ENCODE measurements at regions not wholly inside any gene's neighbourhood (a gene's known extent, or its start where the extent isn't known, plus 50 kb on each side); places are given as distances from the start of the nearest gene placed in this dataset.

- intact Hi-C loops (cut with DNase I; ENCODE audit: low total_unique reads) = no loop called here
- Histone ChIP-seq H3K4me3 (no peak overlapping the region), H3K27me3 (no peaks in the 10 kb centered on the region), H3K27ac (no peak overlapping the region), H3K4me1 (no peaks in the 10 kb centered on the region), H3K36me3 (no peaks in the 10 kb centered on the region), H3K9me3 (peaks cover 0 to 38% (median 15%) of the 10 kb centered on the region in 4 donors)
- no peak for DNase-seq
- WGBS, 5 donors = 65 to 79% (median 69%) methylated on average over 5 of the region's 5 CpGs
- TF ChIP-seq POLR2A (IDR thresholded peaks at IDR 0.05) = no peak
- no peak for TF ChIP-seq POLR2AphosphoS5 (IDR thresholded peaks at IDR 0.05)
Measured at GRCh38 chr7:152970481-152970880, 210.9 kb downstream of the ACTR3B start.

- Histone ChIP-seq H3K27ac (no peak overlapping the region), H3K36me3 (no peaks in the 10 kb centered on the region), H3K9me3 (peaks cover 0 to 20% (median 9%) of the 10 kb centered on the region in 4 donors), H3K4me1 (no peaks in the 10 kb centered on the region), H3K27me3 (no peaks in the 10 kb centered on the region), H3K4me3 (no peak overlapping the region)
- intact Hi-C loops (cut with DNase I; ENCODE audit: low total_unique reads) = no loop called here
- no peak for DNase-seq
- TF ChIP-seq, protein P1, sequence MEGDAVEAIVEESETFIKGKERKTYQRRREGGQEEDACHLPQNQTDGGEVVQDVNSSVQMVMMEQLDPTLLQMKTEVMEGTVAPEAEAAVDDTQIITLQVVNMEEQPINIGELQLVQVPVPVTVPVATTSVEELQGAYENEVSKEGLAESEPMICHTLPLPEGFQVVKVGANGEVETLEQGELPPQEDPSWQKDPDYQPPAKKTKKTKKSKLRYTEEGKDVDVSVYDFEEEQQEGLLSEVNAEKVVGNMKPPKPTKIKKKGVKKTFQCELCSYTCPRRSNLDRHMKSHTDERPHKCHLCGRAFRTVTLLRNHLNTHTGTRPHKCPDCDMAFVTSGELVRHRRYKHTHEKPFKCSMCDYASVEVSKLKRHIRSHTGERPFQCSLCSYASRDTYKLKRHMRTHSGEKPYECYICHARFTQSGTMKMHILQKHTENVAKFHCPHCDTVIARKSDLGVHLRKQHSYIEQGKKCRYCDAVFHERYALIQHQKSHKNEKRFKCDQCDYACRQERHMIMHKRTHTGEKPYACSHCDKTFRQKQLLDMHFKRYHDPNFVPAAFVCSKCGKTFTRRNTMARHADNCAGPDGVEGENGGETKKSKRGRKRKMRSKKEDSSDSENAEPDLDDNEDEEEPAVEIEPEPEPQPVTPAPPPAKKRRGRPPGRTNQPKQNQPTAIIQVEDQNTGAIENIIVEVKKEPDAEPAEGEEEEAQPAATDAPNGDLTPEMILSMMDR (IDR thresholded peaks at IDR 0.05) = no peak
- TF ChIP-seq POLR2A (IDR thresholded peaks at IDR 0.05) (no peak), EP300 (IDR thresholded peaks at IDR 0.05) (no peak), POLR2AphosphoS5 (IDR thresholded peaks at IDR 0.05) (no peak)
- 5 to 20% (median 14%) methylated on average over 3 of the region's 3 CpGs for WGBS, 5 donors
Measured at GRCh38 chr7:152974577-152974976, 215.0 kb downstream of the ACTR3B start.

GRCh38 chr7:152975076-152975475 is 215.5 kb downstream of the ACTR3B start:
- DNase-seq = no peak
- WGBS, 5 donors = 30 to 46% (median 33%) methylated on average over 2 of the region's 2 CpGs
- no peak for TF ChIP-seq EP300 (IDR thresholded peaks at IDR 0.05)
- TF ChIP-seq POLR2A (IDR thresholded peaks at IDR 0.05) = no peak
- Histone ChIP-seq H3K9me3 (peaks cover 0 to 15% (median 6%) of the 10 kb centered on the region in 4 donors), H3K4me3 (no peak overlapping the region), H3K4me1 (no peaks in the 10 kb centered on the region), H3K27me3 (no peaks in the 10 kb centered on the region), H3K36me3 (no peaks in the 10 kb centered on the region), H3K27ac (no peak overlapping the region)
- intact Hi-C loops (cut with DNase I; ENCODE audit: low total_unique reads) = no loop called here

GRCh38 chr7:152979376-152979775 is 219.8 kb downstream of the ACTR3B start:
- no peaks in the 10 kb centered on the region for H3K27me3 ChIP-seq
- intact Hi-C loops (cut with DNase I; ENCODE audit: low total_unique reads) = no loop called here
- no peak overlapping the region for H3K4me3 ChIP-seq
- H3K36me3 ChIP-seq = no peaks in the 10 kb centered on the region
- no peaks in the 10 kb centered on the region for H3K4me1 ChIP-seq
- H3K27ac ChIP-seq = no peak overlapping the region
- DNase-seq = no peak
- H3K9me3 ChIP-seq = no peaks in the 10 kb centered on the region
- 49 to 66% (median 57%) methylated on average over 3 of the region's 3 CpGs for WGBS, 5 donors
- no peak for TF ChIP-seq POLR2AphosphoS5 (IDR thresholded peaks at IDR 0.05)
- TF ChIP-seq EP300 (IDR thresholded peaks at IDR 0.05) = no peak
- TF ChIP-seq, protein P1 (IDR thresholded peaks at IDR 0.05) = no peak
- no peak for TF ChIP-seq POLR2A (IDR thresholded peaks at IDR 0.05)

- 40 to 60% (median 52%) methylated on average over 4 of the region's 4 CpGs for WGBS, 5 donors
- DNase-seq = no peak
- intact Hi-C loops (cut with DNase I; ENCODE audit: low total_unique reads) = no loop called here
Measured at GRCh38 chr7:152984421-152984820, 224.9 kb downstream of the ACTR3B start.

More at GRCh38 chr7:152984421-152984820, 224.9 kb downstream of the ACTR3B start:
- H3K27ac ChIP-seq = no peak overlapping the region
- H3K27me3 ChIP-seq = no peaks in the 10 kb centered on the region
- TF ChIP-seq POLR2A (IDR thresholded peaks at IDR 0.05) = no peak
- TF ChIP-seq, protein P1 (IDR thresholded peaks at IDR 0.05) = no peak
- TF ChIP-seq EP300 (IDR thresholded peaks at IDR 0.05) = no peak
- no peak for TF ChIP-seq POLR2AphosphoS5 (IDR thresholded peaks at IDR 0.05)
- no peaks in the 10 kb centered on the region for H3K36me3 ChIP-seq
- H3K4me1 ChIP-seq = no peaks in the 10 kb centered on the region
- H3K4me3 ChIP-seq = no peak overlapping the region
- no peaks in the 10 kb centered on the region for H3K9me3 ChIP-seq
